ELF-1 (cell line): ENCODE measurements at regions not wholly inside any gene's neighbourhood (a gene's known extent, or its start where the extent isn't known, plus 50 kb on each side); places are given as distances from the start of the nearest gene placed in this dataset.

Experiments
- DNase-seq: peaks from one replicate; pipeline ENCODE4 v3.0.0-alpha.2; 2016; ENCODE audit warnings: low read depth, low spot score

GRCh38 chr22:27273436-27273835 lies 528.1 kb downstream of the MN1 start:
- DNase-seq, result no peak

- no peak for DNase-seq
Measured at GRCh38 chr22:27273853-27274252, 527.7 kb downstream of the MN1 start.

GRCh38 chr22:27274770-27275449 lies 526.6 kb downstream of the MN1 start:
- DNase-seq, result no peak

- no peak for DNase-seq
Measured at GRCh38 chr22:27278946-27279345, 522.6 kb downstream of the MN1 start.

- DNase-seq, result no peak
Measured at GRCh38 chr22:27283240-27283639, 518.3 kb downstream of the MN1 start.

GRCh38 chr22:27283714-27284113 lies 517.8 kb downstream of the MN1 start:
- no peak for DNase-seq

- DNase-seq, result no peak
Measured at GRCh38 chr22:27284324-27284723, 517.2 kb downstream of the MN1 start.

GRCh38 chr22:27286711-27287110 lies 514.8 kb downstream of the MN1 start:
- no peak for DNase-seq

- DNase-seq, result no peak
Measured at GRCh38 chr22:27292542-27293299, 508.8 kb downstream of the MN1 start.

- DNase-seq, result no peak
Measured at GRCh38 chr22:27293721-27294445, 507.7 kb downstream of the MN1 start.

- DNase-seq, result no peak
Measured at GRCh38 chr22:27295040-27295439, 506.5 kb downstream of the MN1 start.

GRCh38 chr22:27295605-27296004 lies 506.0 kb downstream of the MN1 start:
- no peak for DNase-seq

GRCh38 chr22:27296091-27296675 lies 505.4 kb downstream of the MN1 start:
- DNase-seq, result no peak

- no peak for DNase-seq
Measured at GRCh38 chr22:27297125-27297524, 504.4 kb downstream of the MN1 start.

GRCh38 chr22:27298332-27298731 lies 503.2 kb downstream of the MN1 start:
- no peak for DNase-seq

- DNase-seq, result no peak
Measured at GRCh38 chr22:27298742-27299141, 502.8 kb downstream of the MN1 start.

GRCh38 chr22:27299181-27300085 lies 502.1 kb downstream of the MN1 start:
- DNase-seq, result peak; percentile 27

- DNase-seq, result no peak
Measured at GRCh38 chr22:27300536-27301285, 500.8 kb downstream of the MN1 start.

- DNase-seq, result no peak
Measured at GRCh38 chr22:27302501-27302900, 499.1 kb downstream of the MN1 start.

- DNase-seq, result no peak
Measured at GRCh38 chr22:27303718-27304117, 497.8 kb downstream of the MN1 start.
